Lung microvascular endothelial cell (primary cell): ENCODE measurements at regions not wholly inside any gene's neighbourhood (a gene's known extent, or its start where the extent isn't known, plus 50 kb on each side); places are given as distances from the start of the nearest gene placed in this dataset.
A peak's percentile ranks its signal among the peaks of the same experiment; 100 is the strongest.

Experiments used
- DNase-seq, 2 donors: peaks; one replicate each; pipeline versions ENCODE4 v3.0.0 to v3.0.0-alpha.2; 2010; ENCODE audit warnings: low read depth in 2 of 2

DNA sequence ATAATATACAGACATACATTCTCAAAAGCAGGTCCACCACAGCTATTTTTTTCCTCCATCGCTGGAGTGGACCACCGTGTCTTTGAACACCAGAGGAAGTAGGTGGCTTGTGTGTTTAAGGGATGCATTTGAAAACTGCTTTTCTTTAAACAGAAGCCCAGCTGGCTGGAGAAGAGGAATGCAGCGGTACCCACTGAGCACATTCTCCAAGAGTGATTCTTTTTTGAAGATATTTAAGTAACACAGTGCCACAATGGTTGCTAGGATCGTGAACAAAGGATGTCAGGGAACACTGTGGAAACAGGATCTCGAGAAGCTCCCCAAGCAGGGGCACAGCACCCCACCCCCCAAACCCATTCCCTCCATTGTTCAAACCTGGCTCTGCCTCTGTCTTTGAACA lies 286.6 kb upstream of the PWP1 start:
- DNase-seq: no peak

DNA sequence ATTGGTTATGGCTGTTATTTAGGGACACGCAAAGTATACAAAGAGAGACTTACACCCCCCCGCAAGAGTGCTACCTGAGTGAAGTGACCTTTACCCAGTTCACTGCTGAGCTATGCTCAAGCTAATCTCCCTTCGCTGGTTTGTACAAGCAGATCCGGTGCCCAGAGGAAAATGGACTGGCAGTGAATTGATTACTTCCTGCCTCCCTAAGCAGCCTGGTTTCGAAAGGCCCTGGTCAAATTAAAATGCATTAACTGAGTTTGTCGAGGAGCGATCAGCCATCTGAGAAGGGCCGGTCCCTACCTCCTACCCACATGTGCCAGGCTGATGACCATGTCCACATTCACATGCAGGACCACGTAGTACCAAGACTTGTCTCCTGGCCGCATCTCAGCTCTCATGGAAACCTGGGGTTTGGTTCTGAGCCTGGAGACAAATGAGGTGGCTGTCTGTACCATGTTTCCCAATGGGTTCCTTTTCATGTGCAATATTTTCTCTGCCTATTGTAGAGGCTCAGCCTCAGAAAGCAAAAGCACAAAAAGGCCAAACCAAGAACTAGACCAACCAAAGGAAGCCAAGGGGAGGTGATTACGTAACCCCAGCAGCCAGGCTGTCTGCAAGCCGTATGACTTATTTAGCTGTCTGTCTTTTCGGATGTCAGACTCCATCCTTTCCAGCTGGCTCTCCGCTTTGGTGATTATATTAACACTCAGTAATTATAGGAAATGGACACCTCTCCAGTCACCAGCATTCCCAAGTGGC lies 284.7 kb upstream of the PWP1 start:
- peak; percentile 8 to 85 for DNase-seq

DNA sequence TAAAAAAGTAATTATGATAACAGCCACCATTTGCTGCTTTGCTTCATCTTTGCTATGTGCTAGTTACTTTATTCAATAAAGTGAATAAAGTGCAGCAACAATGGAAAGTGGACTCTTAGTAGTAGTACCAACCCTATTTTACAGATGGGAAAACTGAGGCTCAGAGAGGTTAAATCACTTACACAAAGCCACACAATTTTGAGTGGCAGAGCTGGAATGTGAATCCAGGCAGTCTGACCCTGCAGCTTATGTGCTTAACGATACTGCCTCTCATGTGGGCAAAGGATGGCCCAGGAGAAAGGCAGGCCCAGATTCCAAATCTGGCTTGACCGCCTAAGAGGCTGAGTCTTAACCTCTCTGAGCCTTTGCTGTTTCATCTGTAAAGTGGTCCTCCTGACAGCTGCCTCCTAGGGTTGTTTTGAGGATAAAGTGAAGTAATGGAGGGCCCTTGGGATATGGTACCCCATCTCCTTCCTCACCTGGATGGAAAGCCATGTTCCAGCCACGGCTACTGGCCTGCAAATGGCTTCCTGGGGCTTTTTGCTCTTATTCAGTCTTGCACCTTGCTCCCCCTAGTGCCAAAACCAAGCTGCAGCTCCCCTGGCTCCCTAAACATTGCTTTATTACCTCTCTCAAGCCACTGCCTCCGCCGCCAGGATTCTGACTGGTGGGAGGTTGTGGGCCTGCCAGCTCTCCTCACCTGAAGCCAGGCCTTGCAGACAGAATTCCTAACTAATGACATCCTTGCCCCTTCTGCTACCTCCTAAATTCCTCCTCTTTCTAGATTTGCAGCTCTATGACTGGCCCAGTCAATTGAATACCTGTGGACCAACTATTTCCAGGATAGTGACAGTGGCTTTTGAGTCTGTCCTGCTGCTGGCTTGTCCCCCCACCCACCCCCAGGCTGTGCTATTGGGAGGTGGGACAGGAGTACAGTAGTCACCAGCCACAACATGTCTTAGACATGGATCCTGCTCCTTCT lies 283.3 kb upstream of the PWP1 start:
- DNase-seq: peak; percentile 78 to 80

DNA sequence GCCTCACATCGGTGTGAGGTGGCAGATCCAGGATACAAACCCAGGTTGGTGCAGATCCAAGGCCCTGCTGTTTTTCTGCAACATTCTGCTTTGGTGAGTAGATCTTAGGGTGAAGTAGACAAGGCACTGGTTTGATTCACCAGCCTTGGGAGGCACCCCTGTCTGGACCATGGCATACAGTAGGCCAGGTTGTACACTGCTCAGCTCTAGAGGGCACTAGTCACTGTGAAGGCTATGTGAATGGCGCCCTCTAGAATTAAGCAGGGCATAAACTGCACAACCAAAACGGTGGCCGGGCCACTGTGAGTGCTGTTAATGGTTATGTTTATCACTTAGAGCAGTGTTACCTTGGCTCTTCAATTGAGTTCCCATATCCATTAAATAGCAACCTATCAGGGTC lies 280.6 kb upstream of the PWP1 start:
- DNase-seq: peak; percentile 57 to 70

DNA sequence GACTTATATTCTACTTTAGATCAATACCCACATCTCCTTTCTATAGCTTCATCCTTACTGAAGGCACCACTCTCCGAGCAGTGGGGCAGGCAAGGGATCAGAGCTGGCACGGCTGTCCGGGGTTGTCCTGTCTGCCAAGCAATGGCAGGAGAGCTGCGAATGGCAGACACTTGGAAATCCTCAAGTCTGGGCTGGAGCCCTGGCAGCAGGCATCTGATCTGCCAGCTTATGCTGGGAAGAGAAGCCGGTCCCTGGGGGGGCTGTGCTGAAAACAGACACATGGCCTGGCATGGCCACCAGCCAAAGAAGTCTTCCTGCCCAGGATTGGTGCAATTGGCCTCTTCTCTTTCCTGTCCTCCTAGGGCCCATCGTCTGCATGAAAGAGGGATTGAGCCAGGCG lies 280.2 kb upstream of the PWP1 start:
- no peak for DNase-seq

DNA sequence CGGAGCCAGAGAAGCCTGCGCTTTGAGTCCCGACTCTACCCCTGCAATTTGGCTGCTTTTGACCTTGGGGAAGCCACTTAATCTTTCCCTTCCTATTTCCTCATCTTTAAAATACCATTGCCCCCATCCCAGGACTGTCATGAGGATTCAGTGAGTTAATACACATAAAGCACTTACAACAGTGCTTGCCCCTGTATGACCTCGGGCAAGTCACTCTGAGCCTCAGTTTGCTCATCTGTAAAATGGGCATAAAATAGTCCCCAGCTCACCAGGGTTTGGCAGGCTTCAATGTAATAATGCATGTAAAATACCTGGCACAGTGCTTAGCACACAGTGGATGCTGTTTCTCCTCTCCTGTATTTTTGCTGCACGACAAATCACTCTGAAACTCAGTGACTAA lies 278.7 kb upstream of the PWP1 start:
- DNase-seq: no peak

DNA sequence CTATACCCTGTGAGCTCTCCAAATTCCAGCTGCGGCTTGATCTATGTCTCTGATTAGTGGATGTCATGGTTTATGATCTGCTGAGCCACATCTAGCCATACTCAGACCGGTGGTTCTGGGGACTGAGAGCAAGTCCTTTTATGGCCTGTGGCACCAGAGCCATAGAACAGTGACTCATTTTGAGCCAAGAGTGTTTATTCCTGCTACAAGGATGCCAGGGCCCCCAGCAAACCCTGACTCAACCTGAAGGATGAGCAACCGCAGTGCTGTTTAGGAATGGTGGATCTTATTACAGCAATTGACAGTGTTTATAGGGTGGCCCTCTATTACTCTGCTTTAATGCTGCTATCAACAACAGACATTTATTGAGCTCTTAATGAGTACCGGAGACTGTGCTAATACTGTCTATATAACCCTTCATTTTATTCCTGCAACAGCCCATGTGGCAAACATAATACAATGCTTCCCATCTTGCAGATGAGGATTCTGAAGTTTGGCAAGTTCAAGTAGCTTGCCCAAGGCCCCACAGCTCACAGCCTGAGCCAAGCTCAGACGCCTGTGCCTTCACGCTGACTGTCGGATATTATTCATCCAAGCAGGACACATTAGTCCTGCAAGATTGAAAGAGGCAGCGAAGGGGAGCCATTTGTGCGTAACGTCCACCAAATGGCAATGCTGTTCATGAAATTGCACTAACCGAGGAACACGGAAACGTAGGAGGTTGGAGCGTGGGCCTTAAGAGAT lies 273.6 kb upstream of the PWP1 start:
- DNase-seq: peak in 1 of 2 donors; percentile 23

DNA sequence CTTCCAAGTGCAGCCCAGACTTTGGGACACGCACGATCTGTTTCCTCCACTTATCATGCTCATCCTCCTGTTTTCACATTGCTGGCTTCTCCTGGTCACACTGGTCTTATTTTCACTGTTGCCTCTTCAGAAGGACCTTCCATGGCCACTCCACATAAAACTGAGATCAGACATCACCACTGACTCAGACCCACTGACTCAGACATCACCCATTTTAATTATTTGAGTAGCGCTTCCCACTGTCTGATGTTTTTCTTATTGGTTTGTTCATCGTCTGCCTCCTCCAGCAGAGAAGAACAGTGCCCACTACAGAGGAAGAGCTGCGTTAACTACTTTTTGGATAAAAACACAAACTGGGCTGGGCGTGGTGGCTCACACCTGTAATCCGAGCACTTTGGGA lies 270.5 kb upstream of the PWP1 start:
- peak in 1 of 2 donors; percentile 20 for DNase-seq

DNA sequence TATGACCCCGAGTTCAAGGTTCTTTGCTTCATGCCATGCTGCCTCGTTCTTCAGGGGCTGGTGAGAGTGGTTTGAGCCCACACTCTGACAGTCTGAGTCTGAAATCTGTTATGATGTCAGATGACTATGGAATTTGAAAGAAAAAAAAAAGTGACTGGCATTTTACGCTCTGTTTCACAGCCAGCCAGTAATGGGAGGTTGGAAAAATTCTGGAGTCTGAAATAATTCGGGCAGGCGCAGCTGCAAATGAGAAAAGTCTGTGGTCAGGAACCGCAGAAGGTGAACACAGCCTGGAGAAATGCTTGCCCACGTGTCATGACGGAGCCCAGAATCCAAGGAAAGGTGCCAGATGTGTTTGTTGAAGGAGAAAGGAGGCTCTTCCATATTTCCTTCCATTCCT lies 269.8 kb upstream of the PWP1 start:
- DNase-seq: no peak

DNA sequence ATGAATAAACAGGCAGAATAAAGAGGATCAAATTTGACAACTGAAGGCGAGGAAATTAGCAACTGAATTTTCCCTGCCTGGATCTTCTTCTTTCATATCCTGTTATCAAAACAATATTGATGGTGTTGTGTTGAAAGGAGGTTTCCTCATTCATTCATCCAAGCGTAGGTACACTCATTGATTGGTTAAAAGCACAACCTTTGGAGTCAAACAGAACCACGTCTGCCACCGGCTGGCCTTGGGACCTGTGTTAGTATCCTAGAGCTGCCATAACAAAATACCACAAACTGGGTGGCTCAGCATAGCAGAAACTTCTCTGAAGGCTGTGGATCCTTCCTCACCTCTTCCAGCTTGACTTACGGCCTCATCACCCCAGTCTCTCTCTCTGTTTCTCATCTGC lies 268.6 kb upstream of the PWP1 start:
- DNase-seq: no peak

DNA sequence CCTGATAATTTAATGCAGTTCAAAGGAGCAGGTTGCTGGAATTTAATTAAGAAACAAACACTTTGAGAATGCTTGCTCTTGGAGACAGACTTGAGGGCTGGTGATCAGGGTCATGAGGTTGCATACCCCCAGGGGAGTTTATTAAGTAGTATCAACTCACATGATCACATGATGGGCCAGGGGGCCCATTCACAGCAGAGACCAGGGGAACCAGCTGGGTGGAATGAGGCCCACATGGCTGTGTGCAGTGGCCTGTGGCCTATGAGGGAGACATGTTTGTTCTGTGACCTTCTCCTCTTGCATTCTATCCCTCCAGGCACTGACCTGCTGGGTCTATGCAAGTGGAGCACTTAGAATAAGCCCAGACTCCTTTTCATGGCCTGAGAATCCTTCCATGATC lies 266.6 kb upstream of the PWP1 start:
- no peak for DNase-seq

DNA sequence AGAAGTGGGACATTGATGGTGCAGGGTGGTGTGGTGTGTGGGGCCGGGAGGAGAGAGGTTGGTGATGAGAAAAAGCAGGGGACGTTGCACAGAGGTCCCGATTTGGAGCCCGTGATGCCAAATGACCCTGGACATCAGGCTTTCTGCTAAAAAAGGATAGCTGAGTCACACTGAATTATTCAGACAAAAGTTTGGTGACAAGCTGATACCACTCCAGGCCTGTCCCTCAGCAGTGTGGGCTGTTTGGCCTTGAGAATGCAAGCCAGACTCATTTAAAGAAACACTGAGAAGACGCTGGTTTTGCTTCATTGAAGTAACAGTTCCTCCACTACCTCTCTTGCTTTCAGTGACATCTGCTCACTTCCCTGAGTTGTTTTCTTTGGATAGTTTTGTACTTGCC lies 262.1 kb upstream of the PWP1 start:
- no peak for DNase-seq

DNA sequence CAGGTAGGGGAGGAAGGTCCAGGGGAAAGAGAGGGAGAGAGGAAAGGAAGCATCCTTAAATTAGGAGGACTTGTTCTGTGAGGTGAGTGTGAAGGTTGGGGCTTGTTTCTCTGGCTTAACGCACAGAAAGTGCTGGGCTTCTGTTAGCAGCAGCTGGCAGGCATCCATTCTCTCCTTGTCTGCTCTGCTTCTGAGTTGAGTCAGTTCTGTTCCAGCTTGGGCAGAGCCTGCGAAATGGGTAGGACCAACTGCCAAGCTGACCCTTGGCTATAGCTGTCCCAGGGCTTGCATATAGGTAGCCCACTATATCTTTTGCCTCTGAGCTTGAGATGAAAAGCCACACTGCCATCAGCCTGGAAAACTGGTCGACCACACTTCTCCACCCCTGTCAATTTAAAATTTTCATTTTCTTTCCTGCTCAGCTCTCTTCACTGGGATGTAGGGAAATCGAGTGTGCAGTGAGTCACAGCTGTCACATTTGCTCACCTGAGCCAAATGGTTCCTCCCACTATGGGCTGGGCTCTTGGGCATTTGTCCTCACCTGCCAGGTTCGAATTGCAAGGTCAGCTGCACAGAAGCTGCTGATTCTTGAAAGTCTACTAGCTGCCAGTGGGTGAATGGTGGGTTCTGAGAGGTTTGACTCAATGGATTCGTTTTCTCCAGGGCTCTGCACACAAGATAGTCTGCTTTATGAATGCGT lies 256.4 kb upstream of the PWP1 start:
- no peak for DNase-seq

DNA sequence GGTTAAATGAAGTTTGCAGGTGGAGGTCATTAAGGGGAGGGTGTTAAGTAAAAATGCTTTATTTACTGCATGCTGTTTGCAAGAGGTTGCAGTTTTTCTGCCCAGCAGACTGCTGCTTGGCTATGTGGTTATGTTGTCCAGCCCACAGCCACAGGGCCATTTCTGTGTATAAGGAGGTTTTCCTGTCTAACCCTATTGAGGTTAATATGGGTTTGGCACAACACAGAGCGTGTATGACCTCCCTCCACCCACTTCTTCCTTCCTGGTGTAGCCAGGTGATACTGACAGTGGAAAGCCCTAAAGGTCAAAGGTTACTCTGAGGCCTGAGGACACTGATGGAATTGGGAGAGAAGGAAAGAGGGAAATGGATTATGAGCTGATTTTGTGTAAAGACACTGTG lies 253.7 kb upstream of the PWP1 start:
- DNase-seq: no peak

DNA sequence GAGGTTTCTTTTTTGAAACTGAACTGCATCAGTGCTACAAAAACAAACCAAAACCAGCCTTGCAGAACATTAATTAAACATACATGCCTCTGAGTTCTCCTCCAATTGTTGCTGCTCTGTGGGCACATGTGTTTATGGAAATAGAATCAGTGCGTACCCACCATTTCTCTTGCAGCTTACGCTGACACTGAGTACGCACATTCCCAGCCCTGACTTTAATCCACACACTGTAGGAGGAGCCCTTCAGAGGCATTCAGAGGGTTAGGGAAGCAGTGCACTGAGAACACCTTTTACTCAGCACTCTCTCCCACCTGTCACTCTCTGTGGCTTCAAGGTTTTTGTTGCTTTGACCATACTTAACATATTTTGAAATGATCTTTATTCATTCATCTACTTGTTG lies 250.5 kb upstream of the PWP1 start:
- no peak for DNase-seq

DNA sequence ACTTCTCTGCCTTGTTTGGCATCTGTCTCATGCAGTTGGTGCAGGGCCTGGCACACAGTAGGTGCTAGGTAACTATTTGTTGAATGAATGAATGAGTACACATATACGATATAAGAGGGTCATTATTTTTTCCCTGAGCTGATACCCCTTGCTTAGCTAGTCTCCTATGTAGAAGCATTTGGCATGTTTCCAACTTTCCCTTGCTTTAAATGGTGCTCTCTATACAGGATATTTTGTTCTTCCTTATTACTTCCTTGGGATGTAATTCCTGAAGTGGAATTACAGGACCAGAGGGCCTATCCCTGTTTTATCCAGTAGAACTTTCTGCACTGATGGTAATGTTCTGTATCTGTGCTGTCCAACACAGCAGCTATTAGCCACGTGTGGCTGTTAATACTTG lies 250.1 kb upstream of the PWP1 start:
- DNase-seq: peak; percentile 44 to 48

DNA sequence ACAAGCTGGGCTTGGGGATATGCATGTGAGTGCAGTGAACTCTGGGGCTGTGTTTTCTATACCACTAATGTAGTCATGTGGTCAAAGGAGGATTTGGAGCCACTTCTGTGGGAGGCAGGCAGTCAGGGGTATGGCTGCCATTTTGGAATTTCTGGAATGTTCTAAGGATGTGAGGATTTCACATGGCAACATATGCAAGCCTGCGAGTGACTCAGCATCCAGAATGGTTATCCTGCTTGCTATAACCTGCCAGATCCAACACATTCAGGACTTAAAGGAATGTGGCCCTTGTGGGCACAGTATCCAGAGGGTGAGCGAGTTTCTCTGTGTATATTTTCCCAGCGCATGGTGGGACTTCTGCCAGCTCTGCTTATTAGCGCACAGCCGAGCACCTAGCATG lies 249.2 kb upstream of the PWP1 start:
- peak; percentile 18 to 43 for DNase-seq

DNA sequence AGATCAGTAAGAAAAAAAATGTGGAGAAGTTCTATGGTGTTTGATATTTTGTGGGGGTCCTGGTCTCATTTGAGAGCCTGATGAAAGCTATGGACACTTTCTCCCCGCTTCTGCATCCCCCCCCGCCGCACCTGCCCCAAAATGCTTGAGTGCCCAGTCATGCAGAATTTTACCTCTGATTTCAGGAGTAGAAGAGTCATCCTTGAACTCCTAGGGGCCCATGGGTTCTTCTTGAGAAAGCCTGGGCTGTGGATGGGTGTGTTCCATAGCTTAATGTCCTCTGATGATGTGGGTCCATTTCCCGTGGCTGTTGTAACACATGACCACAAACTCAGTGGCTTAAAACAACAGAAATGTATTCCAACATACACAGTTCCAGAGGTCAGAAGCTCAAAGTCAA lies 248.8 kb upstream of the PWP1 start:
- DNase-seq: no peak

DNA sequence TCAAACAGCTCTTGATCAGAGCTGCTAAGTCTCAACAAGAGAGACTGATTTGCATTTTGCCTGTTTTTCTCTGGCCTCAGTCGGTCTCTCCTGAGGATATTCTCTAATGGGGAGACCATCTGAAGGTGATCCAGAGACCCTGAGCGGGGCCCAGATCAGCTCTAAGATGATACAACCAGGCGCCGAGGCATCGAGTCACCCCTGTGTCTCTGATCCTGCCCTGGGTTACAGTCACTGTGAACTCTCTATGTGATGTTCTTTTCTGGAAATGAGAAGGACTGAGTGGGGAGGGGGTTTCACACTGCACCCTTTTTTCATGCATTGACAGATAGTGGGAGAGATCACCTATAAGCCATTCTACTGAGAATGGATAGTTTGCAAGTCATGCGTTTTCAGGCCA lies 247.6 kb upstream of the PWP1 start:
- no peak for DNase-seq

DNA sequence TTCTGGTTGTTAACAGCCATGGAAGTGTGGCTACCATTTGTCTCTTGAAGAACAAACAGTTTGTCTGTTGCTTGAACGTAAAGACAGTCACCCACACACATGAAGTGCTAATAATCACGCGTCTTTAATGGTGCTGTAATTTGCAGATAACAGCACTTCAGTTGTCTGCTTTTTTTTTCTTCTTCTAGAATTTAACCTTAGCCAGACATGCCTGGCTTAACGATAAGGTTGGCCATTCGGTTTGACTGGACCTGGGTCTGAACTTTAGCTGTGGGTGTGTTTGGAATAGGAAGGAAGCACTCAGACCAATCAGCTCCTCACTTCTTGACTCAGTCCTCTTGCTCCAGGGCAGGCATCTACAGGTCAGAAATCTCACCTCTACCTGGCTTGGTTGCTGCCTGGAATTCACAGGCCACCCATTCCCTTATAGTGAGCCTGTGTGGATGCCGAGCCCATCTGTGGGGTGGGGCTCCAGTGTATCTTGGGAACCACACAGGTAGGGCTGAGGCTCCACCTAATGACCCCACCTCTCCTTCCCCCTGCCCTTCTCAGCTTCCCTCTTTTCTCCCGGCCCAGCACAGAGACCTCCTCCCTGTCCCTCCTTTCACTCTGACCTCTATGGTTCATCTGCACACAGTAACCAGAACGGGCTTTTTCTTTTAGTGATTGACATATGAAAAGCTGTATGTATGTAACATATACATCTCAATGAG lies 246.4 kb upstream of the PWP1 start:
- DNase-seq: no peak

DNA sequence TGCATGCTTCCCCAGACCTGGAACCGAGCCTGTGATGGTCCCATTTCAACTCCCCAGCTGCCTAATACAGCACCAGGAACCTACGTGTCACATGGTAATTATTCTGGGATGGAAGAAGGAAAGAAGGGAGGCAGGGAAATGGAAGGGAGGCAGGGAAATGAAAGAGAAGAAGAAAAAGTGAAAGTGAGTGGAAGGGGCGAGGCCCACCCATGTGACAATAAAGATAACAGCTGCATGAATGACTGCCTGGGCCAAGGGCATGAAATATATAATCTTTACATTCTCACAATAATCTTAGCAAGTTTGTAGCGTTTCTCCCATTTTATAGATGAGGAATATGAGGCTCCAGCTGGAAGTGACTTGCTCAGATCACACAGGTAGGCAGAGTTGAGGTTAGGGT lies 245.0 kb upstream of the PWP1 start:
- no peak for DNase-seq
